ENCODE measurements at regions not wholly inside any gene's neighbourhood (a gene's known extent, or its start where the extent isn't known, plus 50 kb on each side); places are given as distances from the start of the nearest gene placed in this dataset.

- no peak for TF ChIP-seq CTCF (IDR thresholded peaks at IDR 0.05; ENCODE audit: insufficient read depth, low read length, missing control alignments)
- H3K4me3 ChIP-seq (ENCODE audit: low read depth, low read length), result no peak overlapping the region
- no peak for DNase-seq (ENCODE audit: low read depth, low spot score)
- CTCF ChIA-PET, result no interaction called here
- POLR2A ChIA-PET, result no interaction called here
Observed at GRCh38 chr9:652914-653313, 188.6 kb upstream of the DMRT1 start.

DNA sequence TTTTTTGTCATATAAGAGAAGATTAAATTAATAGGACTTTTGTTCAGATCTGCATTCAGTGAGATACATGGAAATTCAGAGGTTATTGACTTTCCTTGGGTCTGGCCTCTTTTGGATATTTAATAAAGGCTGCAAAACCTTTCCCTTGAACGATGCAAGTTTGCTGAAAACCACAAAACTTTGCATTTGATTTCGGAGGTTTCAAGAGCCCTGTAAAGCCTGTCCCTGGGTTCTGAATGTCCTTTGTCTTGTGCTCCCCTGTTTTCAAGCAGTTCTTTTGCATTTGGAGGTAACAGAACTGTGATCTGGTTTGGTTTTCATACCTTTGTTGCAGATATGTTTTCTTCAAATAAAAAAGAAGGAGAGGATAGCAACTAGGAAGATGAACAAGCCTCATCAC, 188.1 kb upstream of the DMRT1 start:
- ChIA-PET CTCF (no interaction called here), POLR2A (no interaction called here)
- no peak for DNase-seq (ENCODE audit: low read depth, low spot score)
- H3K4me3 ChIP-seq (ENCODE audit: low read depth, low read length), result no peak overlapping the region
- no peak for TF ChIP-seq CTCF (IDR thresholded peaks at IDR 0.05; ENCODE audit: insufficient read depth, low read length, missing control alignments)

- DNase-seq (ENCODE audit: low read depth, low spot score), result no peak
- CTCF ChIA-PET, result no interaction called here
- TF ChIP-seq CTCF (IDR thresholded peaks at IDR 0.05; ENCODE audit: insufficient read depth, low read length, missing control alignments), result no peak
- no peak overlapping the region for H3K4me3 ChIP-seq (ENCODE audit: low read depth, low read length)
- POLR2A ChIA-PET, result no interaction called here
Observed at GRCh38 chr9:653856-654387, 187.6 kb upstream of the DMRT1 start.

GRCh38 chr9:655875-656274, 185.6 kb upstream of the DMRT1 start:
- CTCF ChIA-PET, result interaction anchor here (0.7 kb wide), 1 partner anchor 22 kb away, joined by 3 read pairs; no protein-coding TSS in a partner anchor
- no peak for TF ChIP-seq CTCF (IDR thresholded peaks at IDR 0.05; ENCODE audit: insufficient read depth, low read length, missing control alignments)
- DNase-seq (ENCODE audit: low read depth, low spot score), result no peak
- H3K4me3 ChIP-seq (ENCODE audit: low read depth, low read length), result no peak overlapping the region
- POLR2A ChIA-PET, result no interaction called here

- TF ChIP-seq CTCF (IDR thresholded peaks at IDR 0.05; ENCODE audit: insufficient read depth, low read length, missing control alignments), result no peak
- no peak overlapping the region for H3K4me3 ChIP-seq (ENCODE audit: low read depth, low read length)
- no peak for DNase-seq (ENCODE audit: low read depth, low spot score)
- CTCF ChIA-PET, result no interaction called here
- POLR2A ChIA-PET, result no interaction called here
Observed at GRCh38 chr9:656926-657568, 184.4 kb upstream of the DMRT1 start.

GRCh38 chr9:659286-659685, 182.2 kb upstream of the DMRT1 start:
- no peak for TF ChIP-seq CTCF (IDR thresholded peaks at IDR 0.05; ENCODE audit: insufficient read depth, low read length, missing control alignments)
- POLR2A ChIA-PET, result no interaction called here

More at GRCh38 chr9:659286-659685, 182.2 kb upstream of the DMRT1 start:
- no peak overlapping the region for H3K4me3 ChIP-seq (ENCODE audit: low read depth, low read length)
- CTCF ChIA-PET, result no interaction called here
- no peak for DNase-seq (ENCODE audit: low read depth, low spot score)
